GM19043 (cell line): ENCODE measurements at regions not wholly inside any gene's neighbourhood (a gene's known extent, or its start where the extent isn't known, plus 50 kb on each side); places are given as distances from the start of the nearest gene placed in this dataset.
"Not testable (repeated sequence)": the region's sequence is repeated elsewhere in the genome, so short reads cannot be mapped to it uniquely, and the experiment has no call there.

Experiments used
- ATAC-seq: cut with Tn5 transposase; IDR thresholded peaks from one replicate; pipeline ENCODE4 v1.9.1; 2021; ENCODE audit warnings: low read depth; ENCODE audit not compliant: unreplicated experiment

GRCh38 chr12:67758521-67758920, 110.0 kb downstream of the DYRK2 start:
- peak; percentile 7 for ATAC-seq

- ATAC-seq, result no peak
Measured at GRCh38 chr12:67759829-67760228, 111.3 kb downstream of the DYRK2 start.

GRCh38 chr12:67760586-67761275, 112.2 kb downstream of the DYRK2 start:
- no peak for ATAC-seq

- no peak for ATAC-seq
Measured at GRCh38 chr12:67761566-67761965, 113.0 kb downstream of the DYRK2 start.

GRCh38 chr12:67764055-67764454, 115.5 kb downstream of the DYRK2 start:
- no peak for ATAC-seq

- ATAC-seq, result no peak
Measured at GRCh38 chr12:67764946-67765619, 116.5 kb downstream of the DYRK2 start.

- no peak for ATAC-seq
Measured at GRCh38 chr12:67765776-67766766, 117.5 kb downstream of the DYRK2 start.

GRCh38 chr12:67772267-67773169, 124.0 kb downstream of the DYRK2 start:
- ATAC-seq, result no peak

GRCh38 chr12:67773896-67774295, 125.4 kb downstream of the DYRK2 start:
- ATAC-seq, result no peak

- no peak for ATAC-seq
Measured at GRCh38 chr12:67774983-67775587, 126.5 kb downstream of the DYRK2 start.

- no peak for ATAC-seq
Measured at GRCh38 chr12:67780580-67781084, 132.1 kb downstream of the DYRK2 start.

GRCh38 chr12:67782573-67782972, 134.0 kb downstream of the DYRK2 start:
- no peak for ATAC-seq

GRCh38 chr12:67783393-67783792, 134.8 kb downstream of the DYRK2 start:
- ATAC-seq, result no peak

- ATAC-seq, result no peak
Measured at GRCh38 chr12:67784831-67785230, 136.3 kb downstream of the DYRK2 start.

GRCh38 chr12:67786086-67786485, 137.5 kb downstream of the DYRK2 start:
- ATAC-seq, result no peak

GRCh38 chr12:67788118-67788517, 139.6 kb downstream of the DYRK2 start:
- ATAC-seq, result no peak

GRCh38 chr12:67789266-67789665, 140.7 kb downstream of the DYRK2 start:
- ATAC-seq, result no peak

GRCh38 chr12:67790660-67791059, 142.1 kb downstream of the DYRK2 start:
- no peak for ATAC-seq

- ATAC-seq, result not testable (repeated sequence)
Measured at GRCh38 chr12:67791362-67791761, 142.8 kb downstream of the DYRK2 start.
